ENCODE measurements at regions not wholly inside any gene's neighbourhood (a gene's known extent, or its start where the extent isn't known, plus 50 kb on each side); places are given as distances from the start of the nearest gene placed in this dataset.

GRCh38 chr9:75448955-75449354 is 360.6 kb downstream of the OSTF1 start:
- TF ChIP-seq REST (IDR thresholded peaks at IDR 0.05; ENCODE audit: low read depth, low read length) (no peak), CTCF (IDR thresholded peaks at IDR 0.05) (no peak), USF1 (IDR thresholded peaks at IDR 0.05; ENCODE audit: borderline replicate concordance, low read depth) (no peak), GATA2 (CRISPR knock-in tag; IDR thresholded peaks at IDR 0.05) (no peak), YY1 (IDR thresholded peaks at IDR 0.05; ENCODE audit: low read depth) (no peak), MAX (IDR thresholded peaks at IDR 0.05; ENCODE audit: low read depth) (no peak), SIN3A (IDR thresholded peaks at IDR 0.05; ENCODE audit: borderline replicate concordance, low read depth, low read length) (no peak), ZBTB33 (IDR thresholded peaks at IDR 0.05; ENCODE audit: borderline replicate concordance, low read depth) (no peak), RAD21 (IDR thresholded peaks at IDR 0.05; ENCODE audit: low read length) (no peak), USF2 (IDR thresholded peaks at IDR 0.05; ENCODE audit: borderline replicate concordance, low read depth, low read length) (no peak), SMC3 (IDR thresholded peaks at IDR 0.05; ENCODE audit: low read depth, low read length) (no peak)
